Activated T-helper 9 cell treated with anti-CD3 and anti-CD28 coated beads, Interleukin-2, amount 50 U/mL, for 16 hours (primary cell): ENCODE measurements at regions not wholly inside any gene's neighbourhood (a gene's known extent, or its start where the extent isn't known, plus 50 kb on each side); places are given as distances from the start of the nearest gene placed in this dataset.
"Not testable (repeated sequence)": the region's sequence is repeated elsewhere in the genome, so short reads cannot be mapped to it uniquely, and the experiment has no call there.

ENCODE experiments used
- DNase-seq: peaks from one replicate; pipeline ENCODE4 v3.0.0-alpha.2; 2020; ENCODE audit warnings: low read depth

DNA sequence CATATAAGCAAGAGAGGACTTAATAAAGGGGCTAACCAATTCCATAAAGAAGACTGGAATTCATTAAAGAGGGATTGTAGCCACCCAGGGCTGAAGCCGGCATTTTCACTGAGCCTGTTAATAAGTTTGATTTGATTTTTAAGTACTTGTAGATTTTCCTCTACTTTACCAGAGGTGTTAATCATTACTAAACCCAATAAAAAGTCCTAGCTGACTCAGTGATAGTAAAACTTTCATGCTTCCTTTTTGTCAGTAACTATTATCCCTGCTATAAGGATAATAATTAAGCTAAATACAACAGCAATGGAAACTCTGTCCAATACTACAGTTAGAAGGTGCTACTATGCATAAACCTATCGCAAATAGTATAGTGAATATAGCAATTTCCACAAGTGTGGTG lies 260.2 kb downstream of the CEMIP2 start:
- DNase-seq = not testable (repeated sequence)

DNA sequence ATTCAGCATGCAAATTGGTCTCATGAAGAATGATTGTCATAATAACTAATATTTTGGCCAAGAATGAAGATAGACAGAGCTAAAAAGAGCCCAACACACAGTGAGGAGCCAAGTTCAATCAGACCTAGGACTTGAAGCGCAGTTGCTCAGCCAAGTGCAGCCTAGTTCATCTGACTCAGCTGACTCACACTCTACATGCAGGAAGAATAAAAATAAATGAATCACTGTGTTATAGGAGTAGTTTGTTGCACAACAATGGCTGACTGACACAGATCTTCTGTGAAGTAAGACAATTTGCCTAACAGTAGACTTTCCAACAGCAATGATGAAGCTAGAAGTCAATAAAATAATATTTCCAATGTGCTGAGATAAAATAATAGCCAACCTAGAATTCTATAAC lies 261.5 kb downstream of the CEMIP2 start:
- DNase-seq = no peak

GRCh38 chr9:71504636-71505035 lies 263.7 kb downstream of the CEMIP2 start:
- DNase-seq = no peak

GRCh38 chr9:71498691-71499090 lies 269.6 kb downstream of the CEMIP2 start:
- DNase-seq = no peak

GRCh38 chr9:71490810-71491209 lies 277.5 kb downstream of the CEMIP2 start:
- DNase-seq = no peak

DNA sequence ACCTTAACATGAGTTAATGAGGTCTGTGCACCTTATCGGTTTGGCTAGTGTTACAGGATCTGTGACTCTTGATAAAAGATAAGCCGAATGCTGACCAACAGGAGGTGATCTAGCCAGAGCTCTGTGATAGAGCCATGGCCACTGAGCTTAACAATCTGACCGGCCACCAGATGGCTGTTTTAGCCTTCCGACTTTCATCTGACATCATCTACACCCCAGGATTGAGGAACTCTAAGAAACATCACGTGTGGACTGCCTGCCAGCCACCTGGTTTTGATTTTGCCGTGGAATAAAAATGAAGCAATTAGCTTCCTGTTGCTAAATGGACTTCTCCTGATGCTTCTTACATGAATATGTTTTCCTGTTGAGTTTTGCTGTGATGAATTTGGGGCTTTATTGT lies 281.3 kb downstream of the CEMIP2 start:
- no peak for DNase-seq

GRCh38 chr9:71485326-71485725 lies 283.0 kb downstream of the CEMIP2 start:
- DNase-seq = no peak

- DNase-seq = no peak
Measured at GRCh38 chr9:71483436-71483835, 284.9 kb downstream of the CEMIP2 start.

GRCh38 chr9:71479621-71480020 lies 288.7 kb downstream of the CEMIP2 start:
- DNase-seq = no peak

DNA sequence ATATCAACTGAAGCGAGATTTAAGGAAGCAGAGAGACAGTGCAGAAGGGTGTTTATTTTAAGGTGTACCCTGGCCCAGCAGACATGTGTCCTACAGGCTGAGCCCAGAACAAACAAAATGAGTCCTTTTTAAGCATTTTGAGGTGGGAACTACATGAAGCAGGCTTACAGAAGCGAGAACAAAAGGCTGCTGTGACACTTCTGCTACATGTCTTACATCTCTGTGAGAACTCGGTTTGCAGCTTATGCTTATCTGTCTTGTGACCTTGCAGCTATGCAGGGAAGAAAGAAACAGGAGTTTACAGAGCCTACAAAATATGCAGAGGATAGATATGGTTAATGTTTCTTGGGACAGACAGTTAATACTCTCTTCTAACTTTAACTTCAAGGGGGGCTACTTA lies 295.9 kb downstream of the CEMIP2 start:
- no peak for DNase-seq

DNA sequence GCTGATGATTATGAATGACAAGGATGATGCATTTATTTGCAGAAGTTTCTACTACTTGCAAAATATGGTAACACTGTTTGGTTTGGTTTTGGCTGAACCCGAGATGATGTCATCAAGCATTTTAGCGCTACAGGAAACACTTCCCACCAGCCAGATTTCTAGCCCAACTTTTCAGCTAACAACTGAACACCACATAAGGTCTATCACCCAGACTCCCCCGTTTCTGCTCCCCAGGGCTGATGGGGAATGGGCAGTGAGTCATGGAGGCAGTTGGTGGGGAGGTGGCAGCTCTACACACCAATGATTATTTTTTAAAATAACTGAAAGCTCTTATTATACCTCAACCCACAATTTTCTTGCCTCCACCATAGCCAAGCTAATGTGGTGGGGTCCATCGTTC lies 302.9 kb downstream of the CEMIP2 start:
- DNase-seq = no peak

DNA sequence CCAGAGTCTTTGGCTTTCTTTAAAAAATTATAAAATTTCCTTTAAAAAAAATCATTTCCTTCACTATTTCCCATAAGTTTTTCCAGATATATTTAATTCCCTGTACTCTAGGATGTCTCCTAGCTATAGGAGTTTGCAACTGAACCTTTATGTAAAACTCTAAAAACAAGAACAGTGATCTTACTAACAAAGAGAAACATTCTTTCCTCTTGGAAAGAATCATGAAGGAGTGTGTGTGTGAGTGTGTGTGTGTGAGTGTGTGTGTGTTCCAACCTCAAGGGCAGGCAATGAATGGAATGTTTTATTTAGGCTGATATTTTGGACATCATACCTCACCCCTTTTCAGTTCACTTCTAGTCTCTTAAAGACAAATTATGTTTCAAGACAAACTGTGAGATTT lies 309.2 kb downstream of the CEMIP2 start:
- DNase-seq = no peak

DNA sequence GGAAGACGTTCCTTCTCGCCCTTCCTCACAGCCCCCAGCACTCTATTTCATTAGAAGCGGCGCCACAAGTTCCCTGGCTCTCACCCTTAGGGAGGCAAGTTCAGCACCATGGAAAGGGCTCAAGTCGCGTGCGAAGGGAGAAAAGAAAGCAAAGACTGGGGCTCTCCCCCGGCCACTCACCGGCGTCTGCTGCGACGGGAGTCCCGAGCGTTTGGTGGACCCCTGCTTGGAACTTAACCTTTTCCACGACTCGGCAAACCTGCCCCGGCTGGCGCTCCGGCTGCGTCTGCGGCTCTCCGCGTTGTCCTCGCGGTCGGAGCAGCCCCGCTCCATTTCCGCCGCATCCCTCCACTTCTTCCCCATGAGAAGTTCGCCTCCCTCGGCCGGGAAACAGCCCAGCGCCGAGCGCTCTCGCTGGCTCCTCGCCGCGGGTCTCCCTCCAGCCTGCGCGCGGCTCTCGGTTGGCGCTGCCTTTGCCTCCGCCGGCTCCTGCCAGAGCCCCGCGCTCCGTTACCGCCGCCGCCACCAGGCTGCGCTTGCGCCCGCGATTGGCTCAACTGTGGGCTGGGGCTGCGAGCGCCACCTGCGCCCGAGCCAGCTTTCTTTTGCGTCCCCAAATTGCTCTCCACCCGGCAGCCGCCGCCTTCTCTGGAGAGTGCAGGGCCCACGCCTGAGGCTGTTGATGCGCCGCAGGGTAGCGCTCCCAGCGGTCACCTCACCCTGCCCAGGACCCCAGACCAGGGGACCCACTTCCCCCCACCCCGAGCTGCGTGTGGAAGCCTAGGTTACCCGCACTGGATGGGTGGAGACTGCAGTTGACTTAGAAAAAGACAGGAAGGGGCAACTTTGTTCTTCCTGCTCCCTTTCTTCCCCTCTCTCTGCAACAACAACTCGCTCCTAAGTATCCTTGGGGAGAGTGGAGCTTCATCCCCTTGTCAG lies 321.6 kb downstream of the CEMIP2 start:
- DNase-seq = no peak

GRCh38 chr9:71446106-71446472 lies 322.2 kb downstream of the CEMIP2 start:
- DNase-seq = no peak

DNA sequence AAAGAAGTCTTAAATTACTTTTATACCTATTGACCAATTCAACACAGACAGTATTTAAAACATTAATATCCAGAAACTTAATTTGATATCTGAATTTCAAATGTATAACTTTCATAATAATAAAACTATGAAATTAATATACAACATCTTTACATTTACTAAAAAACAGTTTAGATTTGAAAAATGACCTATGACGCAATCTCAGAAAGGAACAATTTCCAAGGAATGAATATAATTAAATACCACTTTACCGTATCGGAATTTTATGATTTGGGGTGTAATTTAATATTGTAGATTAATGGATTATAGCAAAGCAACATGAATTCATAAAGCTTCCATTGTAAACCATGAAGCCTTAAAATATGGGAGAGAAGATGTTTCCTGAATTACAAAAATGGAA lies 321.5 kb upstream of the TRPM3 start:
- DNase-seq = no peak

DNA sequence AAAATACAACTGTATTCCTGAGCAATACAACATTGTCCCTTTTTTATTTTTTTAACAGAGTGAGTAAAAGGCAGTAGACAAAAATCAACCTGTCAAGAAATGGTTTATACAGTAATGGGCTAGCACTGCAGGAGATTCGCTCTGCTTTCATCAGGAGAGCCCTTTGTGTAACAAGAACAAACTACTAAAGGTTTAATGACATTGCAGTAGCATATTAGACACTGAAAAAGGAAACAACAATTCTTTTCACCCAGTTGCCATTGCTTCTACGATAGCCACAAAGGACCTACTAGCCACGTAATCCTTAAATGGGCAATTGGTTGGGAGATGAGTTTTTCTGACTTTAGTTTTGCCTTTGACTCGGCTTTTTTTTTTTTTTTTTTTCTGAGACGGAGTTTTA lies 319.8 kb upstream of the TRPM3 start:
- no peak for DNase-seq

GRCh38 chr9:71431931-71432330 lies 310.5 kb upstream of the TRPM3 start:
- DNase-seq = no peak

DNA sequence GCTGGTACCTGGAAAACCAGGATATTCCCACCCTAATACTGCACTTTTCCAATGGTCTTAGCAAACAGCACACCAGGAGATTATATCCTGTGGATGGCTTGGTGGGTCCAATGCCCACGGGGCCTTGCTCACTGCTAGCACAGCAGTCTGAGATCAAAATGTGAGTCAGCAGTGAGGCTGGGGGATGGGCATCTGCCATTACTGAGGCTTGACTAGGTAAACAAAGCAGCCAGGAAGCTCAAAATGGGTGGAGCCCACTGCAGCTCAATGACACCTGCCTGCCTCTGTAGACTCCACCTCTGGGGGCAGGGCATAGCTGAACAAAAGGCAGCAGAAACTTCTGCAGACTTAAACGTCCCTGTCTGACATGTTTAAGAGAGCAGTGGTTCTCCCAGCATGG lies 285.9 kb upstream of the TRPM3 start:
- DNase-seq = not testable (repeated sequence)

- DNase-seq = no peak
Measured at GRCh38 chr9:71403106-71403505, 281.7 kb upstream of the TRPM3 start.

GRCh38 chr9:71393005-71393404 lies 271.6 kb upstream of the TRPM3 start:
- no peak for DNase-seq

- DNase-seq = no peak
Measured at GRCh38 chr9:71384343-71384742, 262.9 kb upstream of the TRPM3 start.

DNA sequence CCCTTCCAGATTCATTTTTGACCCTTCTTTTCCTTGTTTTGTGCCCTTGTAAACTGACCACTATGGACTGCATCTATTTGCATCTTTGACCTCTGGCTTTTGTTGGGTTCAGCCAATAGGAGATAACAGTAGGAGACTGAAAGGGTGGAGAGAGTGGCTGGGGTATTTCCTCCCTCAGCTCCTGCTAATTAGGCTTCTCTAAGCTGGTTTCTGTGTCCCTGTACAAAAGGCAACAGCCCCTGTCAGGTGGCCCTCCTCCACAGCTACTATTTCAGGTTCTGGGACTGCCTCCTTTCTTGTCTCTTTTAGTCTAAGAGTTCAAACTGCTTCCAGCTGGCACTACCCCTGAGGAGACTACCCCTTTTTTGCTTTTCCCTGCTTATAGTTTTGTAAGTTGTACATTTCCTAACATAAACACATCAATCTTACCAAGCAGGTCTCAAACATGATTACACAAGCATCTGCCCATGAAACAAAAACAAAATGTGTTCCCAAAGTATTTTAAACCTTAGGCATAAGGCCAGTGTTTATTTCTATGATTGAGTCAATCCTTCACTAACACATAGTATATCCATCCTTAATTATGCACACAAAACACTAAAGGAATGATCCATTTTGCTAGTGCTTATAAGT lies 262.0 kb upstream of the TRPM3 start:
- DNase-seq = no peak

DNA sequence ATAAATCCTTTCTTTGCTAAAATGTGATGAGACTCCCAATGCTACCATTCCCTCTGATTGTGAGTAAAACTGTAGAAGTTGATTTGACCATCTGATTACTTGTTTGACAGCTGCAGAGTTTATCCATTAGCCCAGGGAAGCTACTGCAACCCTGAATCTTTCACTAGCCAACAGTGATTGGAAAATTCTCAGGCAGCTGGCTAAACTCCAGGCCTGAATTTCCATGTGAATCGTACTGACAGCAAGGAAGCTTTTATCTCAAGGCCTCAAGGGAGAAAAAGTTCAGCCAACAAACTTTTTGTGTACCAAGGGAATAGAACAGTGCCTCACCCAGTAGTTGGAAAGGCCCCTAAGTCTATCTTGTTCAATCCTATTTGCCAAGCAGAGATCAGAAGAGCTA lies 246.7 kb upstream of the TRPM3 start:
- no peak for DNase-seq
